Sigmoid colon (tissue), 4 donors: ENCODE measurements at regions not wholly inside any gene's neighbourhood (a gene's known extent, or its start where the extent isn't known, plus 50 kb on each side); places are given as distances from the start of the nearest gene placed in this dataset.

Source experiments
- CTCF ChIP-seq, 4 experiments: fragments of 450-650 bp in 3 of 4; fragments of 200-600 bp in 1 of 4; IDR thresholded peaks; one replicate each; pipeline ENCODE4 v1.5.1; 2016 to 2019; ENCODE audit warnings: antibody characterized with exemption in 4 of 4, mild to moderate bottlenecking in 3 of 4, moderate library complexity in 2 of 4
- POLR2A ChIP-seq, 2 donors: fragments of 450-650 bp; IDR thresholded peaks; one replicate each; pipeline ENCODE4 v1.6.1; 2016; ENCODE audit warnings: antibody characterized with exemption in 2 of 2, mild to moderate bottlenecking in 2 of 2, moderate library complexity in 2 of 2
- POLR2AphosphoS5 ChIP-seq, 4 donors: sonication (generic); formaldehyde crosslinking; IDR thresholded peaks; one replicate each; pipeline ENCODE4 v1.6.1; 2017; ENCODE audit warnings: antibody characterized with exemption in 4 of 4

- TF ChIP-seq CTCF (IDR thresholded peaks at IDR 0.05) (no peak), POLR2AphosphoS5 (IDR thresholded peaks at IDR 0.05) (peak in 1 of 4 donors; percentile 1), POLR2A (IDR thresholded peaks at IDR 0.05) (no peak)
Observed at GRCh38 chr10:78560341-78560688, 508.5 kb upstream of the ZMIZ1 start.
